ENCODE measurements at regions not wholly inside any gene's neighbourhood (a gene's known extent, or its start where the extent isn't known, plus 50 kb on each side); places are given as distances from the start of the nearest gene placed in this dataset.

DNA sequence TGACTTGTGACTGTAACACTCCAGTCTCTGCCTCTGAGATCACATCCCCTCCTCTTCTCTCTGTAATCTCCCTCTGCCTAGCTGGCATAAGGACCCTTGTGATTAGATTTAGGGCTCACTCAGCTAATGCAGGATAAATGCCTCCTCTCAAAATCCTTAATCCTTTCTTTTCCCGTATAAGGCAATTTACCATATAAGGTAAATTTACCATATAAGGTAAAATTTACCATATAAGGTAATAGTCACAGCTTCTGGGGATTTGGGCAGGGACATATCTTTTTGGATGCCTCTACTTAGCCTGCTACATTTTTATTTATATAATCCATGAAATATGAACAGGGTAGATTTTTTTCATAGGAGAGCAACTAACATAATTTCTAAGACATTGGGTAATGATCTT, 318.0 kb upstream of the PUM3 start:
- no peaks in the 10 kb centered on the region for H3K27me3 ChIP-seq (replicated peaks)
- TF ChIP-seq, protein P1, sequence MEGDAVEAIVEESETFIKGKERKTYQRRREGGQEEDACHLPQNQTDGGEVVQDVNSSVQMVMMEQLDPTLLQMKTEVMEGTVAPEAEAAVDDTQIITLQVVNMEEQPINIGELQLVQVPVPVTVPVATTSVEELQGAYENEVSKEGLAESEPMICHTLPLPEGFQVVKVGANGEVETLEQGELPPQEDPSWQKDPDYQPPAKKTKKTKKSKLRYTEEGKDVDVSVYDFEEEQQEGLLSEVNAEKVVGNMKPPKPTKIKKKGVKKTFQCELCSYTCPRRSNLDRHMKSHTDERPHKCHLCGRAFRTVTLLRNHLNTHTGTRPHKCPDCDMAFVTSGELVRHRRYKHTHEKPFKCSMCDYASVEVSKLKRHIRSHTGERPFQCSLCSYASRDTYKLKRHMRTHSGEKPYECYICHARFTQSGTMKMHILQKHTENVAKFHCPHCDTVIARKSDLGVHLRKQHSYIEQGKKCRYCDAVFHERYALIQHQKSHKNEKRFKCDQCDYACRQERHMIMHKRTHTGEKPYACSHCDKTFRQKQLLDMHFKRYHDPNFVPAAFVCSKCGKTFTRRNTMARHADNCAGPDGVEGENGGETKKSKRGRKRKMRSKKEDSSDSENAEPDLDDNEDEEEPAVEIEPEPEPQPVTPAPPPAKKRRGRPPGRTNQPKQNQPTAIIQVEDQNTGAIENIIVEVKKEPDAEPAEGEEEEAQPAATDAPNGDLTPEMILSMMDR (IDR thresholded peaks at IDR 0.05; ENCODE audit: low read depth, low read length, missing control alignments), result no peak
- no peaks in the 10 kb centered on the region for H3K36me3 ChIP-seq (replicated peaks)
- no peak overlapping the region for H3K27ac ChIP-seq
- in situ Hi-C loops (cut with HindIII; ENCODE audit: low pct_ligation_motif_present, low sequenced_read_pairs), result no loop called here
- DNase-seq, result no peak
- no peak overlapping the region for H3K4me3 ChIP-seq (ENCODE audit: low read depth, low read length)

DNA sequence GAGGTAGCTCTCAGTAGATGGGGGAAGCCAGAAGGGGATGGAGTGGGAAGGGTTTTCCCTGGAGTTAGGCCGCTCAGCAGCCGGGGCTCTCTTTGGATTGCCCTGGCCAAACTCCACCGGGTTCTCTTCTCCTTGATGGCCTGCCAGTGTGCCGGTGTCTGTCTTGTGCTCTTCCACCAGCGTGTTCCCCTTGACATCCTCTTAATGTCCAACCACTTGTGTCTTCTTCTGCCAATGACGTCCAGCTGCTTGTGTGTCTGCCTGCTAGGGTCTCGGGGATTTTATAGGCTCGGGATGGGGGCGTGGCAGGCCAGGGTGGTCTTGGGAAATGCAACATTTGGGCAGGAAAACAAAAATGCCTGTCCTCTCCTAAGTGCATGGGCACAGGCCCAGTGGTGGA, 313.1 kb upstream of the PUM3 start:
- DNase-seq, result no peak
- no peaks in the 10 kb centered on the region for H3K27me3 ChIP-seq (replicated peaks)
- in situ Hi-C loops (cut with HindIII; ENCODE audit: low pct_ligation_motif_present, low sequenced_read_pairs), result no loop called here
- TF ChIP-seq, protein P1 (IDR thresholded peaks at IDR 0.05; ENCODE audit: low read depth, low read length, missing control alignments), result no peak
- no peak overlapping the region for H3K4me3 ChIP-seq (ENCODE audit: low read depth, low read length)
- no peaks in the 10 kb centered on the region for H3K36me3 ChIP-seq (replicated peaks)
- no peak overlapping the region for H3K27ac ChIP-seq

DNA sequence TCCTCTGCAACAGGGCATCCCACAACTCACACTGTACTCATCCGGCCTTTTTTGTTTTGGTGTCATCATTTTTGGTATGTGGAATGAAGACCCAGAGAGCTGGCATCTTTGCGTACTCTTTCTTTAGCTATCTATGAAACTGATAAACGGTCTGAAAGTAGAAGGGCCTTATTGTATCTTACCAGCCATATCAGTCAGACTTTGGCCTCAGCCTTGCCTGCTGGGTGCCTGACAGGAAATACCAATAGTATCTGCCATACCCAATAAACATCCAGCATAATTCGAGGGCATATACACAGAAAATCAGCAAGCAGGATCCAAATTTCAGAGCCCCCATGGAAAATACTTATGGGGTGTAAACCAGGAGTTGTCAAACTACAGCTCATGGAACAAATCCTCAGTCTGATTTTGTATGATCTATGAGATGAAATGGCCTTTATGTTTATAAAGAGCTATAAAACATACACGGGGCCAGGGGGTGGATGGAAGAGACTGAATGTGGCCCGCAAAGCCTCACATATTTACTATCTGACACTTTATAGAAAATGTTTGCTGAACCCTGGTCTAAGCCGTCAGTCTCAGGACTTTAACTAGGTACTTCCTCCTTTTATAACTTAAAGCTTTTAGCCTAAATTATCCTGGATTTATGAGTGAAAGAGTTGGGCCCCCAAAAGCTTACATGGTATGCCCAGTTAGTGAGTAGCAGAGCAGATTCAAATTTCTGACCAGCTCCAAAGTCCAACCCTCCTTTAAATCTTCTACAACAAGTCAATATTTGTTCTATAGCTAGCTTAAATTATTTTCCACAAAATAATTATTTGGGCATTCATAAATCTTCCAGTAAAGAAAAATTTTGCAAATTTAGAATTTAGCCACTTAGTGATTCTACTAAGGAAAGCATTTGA, 308.0 kb upstream of the PUM3 start:
- no peak overlapping the region for H3K27ac ChIP-seq
- no peak for DNase-seq
- in situ Hi-C loops (cut with HindIII; ENCODE audit: low pct_ligation_motif_present, low sequenced_read_pairs), result no loop called here
- no peaks in the 10 kb centered on the region for H3K36me3 ChIP-seq (replicated peaks)
- H3K4me3 ChIP-seq (ENCODE audit: low read depth, low read length), result no peak overlapping the region
- TF ChIP-seq, protein P1 (IDR thresholded peaks at IDR 0.05; ENCODE audit: low read depth, low read length, missing control alignments), result no peak
- H3K27me3 ChIP-seq (replicated peaks), result no peaks in the 10 kb centered on the region

DNA sequence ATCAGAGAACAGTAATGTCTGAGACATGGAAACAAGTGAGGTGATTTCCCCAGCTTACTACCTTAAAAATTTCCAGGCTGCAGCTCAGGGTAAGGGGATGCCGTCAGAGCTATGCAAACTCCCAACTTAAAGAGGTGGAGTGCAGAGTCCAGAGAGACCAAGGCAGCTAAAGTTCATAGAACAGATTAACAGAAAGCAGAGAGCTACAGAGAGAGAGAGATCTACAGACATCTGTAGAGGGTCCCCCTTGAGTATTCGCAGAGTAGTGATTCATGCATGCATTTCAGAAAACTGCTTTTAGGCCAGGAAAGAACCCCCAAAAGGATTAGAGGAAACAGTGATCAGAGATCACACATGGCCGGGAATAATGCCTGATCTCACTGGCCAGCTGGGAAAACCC, 306.2 kb upstream of the PUM3 start:
- TF ChIP-seq, protein P1 (IDR thresholded peaks at IDR 0.05; ENCODE audit: low read depth, low read length, missing control alignments), result no peak
- Histone ChIP-seq H3K36me3 (replicated peaks) (no peaks in the 10 kb centered on the region), H3K4me3 (ENCODE audit: low read depth, low read length) (no peak overlapping the region), H3K27me3 (replicated peaks) (no peaks in the 10 kb centered on the region), H3K27ac (no peak overlapping the region)
- DNase-seq, result no peak
- in situ Hi-C loops (cut with HindIII; ENCODE audit: low pct_ligation_motif_present, low sequenced_read_pairs), result no loop called here

DNA sequence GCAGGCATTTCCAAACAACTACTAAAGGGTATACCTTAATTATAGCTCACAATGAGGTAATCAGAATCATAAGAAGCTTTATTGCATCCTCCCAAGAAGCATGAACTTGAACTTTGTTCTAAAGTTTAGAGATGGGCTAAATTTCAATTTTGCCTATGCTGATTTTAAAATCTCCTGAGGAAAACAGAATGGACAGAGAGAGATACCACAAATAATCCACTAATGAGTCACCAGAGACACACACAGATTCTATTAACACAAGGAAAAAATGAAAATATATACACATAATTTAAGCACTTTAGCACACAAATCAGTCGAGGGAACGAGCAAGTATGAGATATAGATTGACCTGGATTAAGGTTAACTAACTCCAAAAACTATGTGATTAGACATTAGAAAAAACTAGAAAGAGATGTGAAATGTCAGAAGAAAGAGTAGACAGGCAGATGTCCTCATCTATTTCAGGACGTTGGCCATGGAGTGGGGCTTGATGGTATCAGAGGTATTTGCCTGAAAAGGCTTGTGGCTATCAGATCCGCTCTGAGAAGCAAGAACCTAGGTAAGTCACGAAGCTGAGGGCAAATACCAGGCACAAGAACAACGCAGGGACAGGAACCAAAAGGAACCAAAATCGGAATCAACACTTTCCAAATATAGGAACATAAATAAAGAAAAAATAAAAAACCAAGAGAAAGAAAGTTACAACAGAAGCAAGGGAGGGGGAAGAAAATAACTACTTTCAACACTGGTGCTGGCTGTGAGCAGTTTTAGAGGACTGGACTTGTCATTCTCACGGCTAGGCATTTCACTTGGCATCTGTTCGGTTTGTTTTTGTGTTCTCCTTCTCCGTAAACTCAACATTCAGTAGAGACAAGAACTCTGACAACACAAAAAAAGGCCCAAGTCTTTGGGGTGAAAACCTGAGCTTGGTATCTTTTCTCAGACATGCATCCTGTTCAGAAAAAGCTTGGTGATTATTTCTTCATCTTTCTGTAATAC, 294.6 kb upstream of the PUM3 start:
- in situ Hi-C loops (cut with HindIII; ENCODE audit: low pct_ligation_motif_present, low sequenced_read_pairs), result no loop called here
- TF ChIP-seq, protein P1 (IDR thresholded peaks at IDR 0.05; ENCODE audit: low read depth, low read length, missing control alignments), result no peak

More for the DNA sequence above, 294.6 kb upstream of the PUM3 start:
- Histone ChIP-seq H3K36me3 (replicated peaks) (no peaks in the 10 kb centered on the region), H3K27me3 (replicated peaks) (no peaks in the 10 kb centered on the region), H3K4me3 (ENCODE audit: low read depth, low read length) (no peak overlapping the region), H3K27ac (no peak overlapping the region)
- DNase-seq, result no peak

All from brain microvascular endothelial cell (primary cell).